GM19351 (cell line): ENCODE measurements at regions not wholly inside any gene's neighbourhood (a gene's known extent, or its start where the extent isn't known, plus 50 kb on each side); places are given as distances from the start of the nearest gene placed in this dataset.
"Not testable (repeated sequence)": the region's sequence is repeated elsewhere in the genome, so short reads cannot be mapped to it uniquely, and the experiment has no call there.

Source experiments
- ATAC-seq: cut with Tn5 transposase; IDR thresholded peaks from one replicate; pipeline ENCODE4 v1.9.1; 2021; ENCODE audit warnings: mild to moderate bottlenecking, moderate library complexity; ENCODE audit not compliant: unreplicated experiment

GRCh38 chr2:21761361-21761760 is 637.6 kb downstream of the TDRD15 start:
- ATAC-seq, result no peak

GRCh38 chr2:21763501-21763900 is 639.7 kb downstream of the TDRD15 start:
- no peak for ATAC-seq

- ATAC-seq, result no peak
Observed at GRCh38 chr2:21770787-21771186, 647.0 kb downstream of the TDRD15 start.

GRCh38 chr2:21772624-21773023 is 648.9 kb downstream of the TDRD15 start:
- ATAC-seq, result no peak

GRCh38 chr2:21773168-21773567 is 649.4 kb downstream of the TDRD15 start:
- no peak for ATAC-seq

GRCh38 chr2:21774691-21775368 is 651.1 kb downstream of the TDRD15 start:
- ATAC-seq, result no peak

- no peak for ATAC-seq
Observed at GRCh38 chr2:21779786-21780185, 656.0 kb downstream of the TDRD15 start.

- ATAC-seq, result no peak
Observed at GRCh38 chr2:21781962-21782361, 658.2 kb downstream of the TDRD15 start.

GRCh38 chr2:21782866-21783265 is 659.1 kb downstream of the TDRD15 start:
- ATAC-seq, result no peak

GRCh38 chr2:21787941-21788340 is 664.2 kb downstream of the TDRD15 start:
- ATAC-seq, result no peak

GRCh38 chr2:21790311-21790710 is 666.5 kb downstream of the TDRD15 start:
- not testable (repeated sequence) for ATAC-seq

GRCh38 chr2:21792571-21792970 is 668.8 kb downstream of the TDRD15 start:
- no peak for ATAC-seq

GRCh38 chr2:21793461-21793860 is 669.7 kb downstream of the TDRD15 start:
- ATAC-seq, result no peak

- ATAC-seq, result no peak
Observed at GRCh38 chr2:21794611-21795010, 670.8 kb downstream of the TDRD15 start.

GRCh38 chr2:21800356-21800755 is 676.6 kb downstream of the TDRD15 start:
- no peak for ATAC-seq

GRCh38 chr2:21803550-21803949 is 679.8 kb downstream of the TDRD15 start:
- ATAC-seq, result no peak

GRCh38 chr2:21804151-21804550 is 680.4 kb downstream of the TDRD15 start:
- no peak for ATAC-seq

- no peak for ATAC-seq
Observed at GRCh38 chr2:21811541-21811940, 687.8 kb downstream of the TDRD15 start.

GRCh38 chr2:21812766-21813165 is 689.0 kb downstream of the TDRD15 start:
- no peak for ATAC-seq

- no peak for ATAC-seq
Observed at GRCh38 chr2:21814588-21815149, 690.9 kb downstream of the TDRD15 start.

GRCh38 chr2:21818212-21818795 is 694.5 kb downstream of the TDRD15 start:
- ATAC-seq, result no peak

GRCh38 chr2:21819454-21819853 is 695.7 kb downstream of the TDRD15 start:
- ATAC-seq, result no peak
